ENCODE measurements at regions not wholly inside any gene's neighbourhood (a gene's known extent, or its start where the extent isn't known, plus 50 kb on each side); places are given as distances from the start of the nearest gene placed in this dataset.

- no peak for DNase-seq
Observed at GRCh38 chr10:31604646-31605170, 285.7 kb downstream of the ZEB1 start.

GRCh38 chr10:31604096-31604495 is 285.1 kb downstream of the ZEB1 start:
- no peak for DNase-seq

- peak; percentile 97 for DNase-seq
Observed at GRCh38 chr10:31603235-31604087, 284.4 kb downstream of the ZEB1 start.

- peak; percentile 13 for DNase-seq
Observed at GRCh38 chr10:31602541-31603234, 283.7 kb downstream of the ZEB1 start.

- no peak for DNase-seq
Observed at GRCh38 chr10:31601136-31601535, 282.1 kb downstream of the ZEB1 start.

GRCh38 chr10:31599626-31600504 is 280.8 kb downstream of the ZEB1 start:
- DNase-seq = no peak

- DNase-seq = no peak
Observed at GRCh38 chr10:31596765-31597164, 277.7 kb downstream of the ZEB1 start.

GRCh38 chr10:31595992-31596391 is 277.0 kb downstream of the ZEB1 start:
- no peak for DNase-seq

- no peak for DNase-seq
Observed at GRCh38 chr10:31594347-31594873, 275.4 kb downstream of the ZEB1 start.

GRCh38 chr10:31593124-31593523 is 274.1 kb downstream of the ZEB1 start:
- DNase-seq = no peak

GRCh38 chr10:31591569-31591968 is 272.6 kb downstream of the ZEB1 start:
- DNase-seq = no peak

- peak; percentile 23 for DNase-seq
Observed at GRCh38 chr10:31590023-31590800, 271.2 kb downstream of the ZEB1 start.

GRCh38 chr10:31587691-31588090 is 268.7 kb downstream of the ZEB1 start:
- no peak for DNase-seq

- peak; percentile 58 for DNase-seq
Observed at GRCh38 chr10:31586723-31587638, 268.0 kb downstream of the ZEB1 start.

- no peak for DNase-seq
Observed at GRCh38 chr10:31584876-31585275, 265.9 kb downstream of the ZEB1 start.

GRCh38 chr10:31584098-31584631 is 265.1 kb downstream of the ZEB1 start:
- DNase-seq = peak; percentile 22

GRCh38 chr10:31583293-31583692 is 264.3 kb downstream of the ZEB1 start:
- no peak for DNase-seq

GRCh38 chr10:31582365-31583052 is 263.5 kb downstream of the ZEB1 start:
- DNase-seq = no peak

GRCh38 chr10:31581741-31582323 is 262.8 kb downstream of the ZEB1 start:
- peak; percentile 70 for DNase-seq
